GM19397 (cell line): ENCODE measurements at regions not wholly inside any gene's neighbourhood (a gene's known extent, or its start where the extent isn't known, plus 50 kb on each side); places are given as distances from the start of the nearest gene placed in this dataset.

ENCODE experiments used
- ATAC-seq: cut with Tn5 transposase; IDR thresholded peaks from one replicate; pipeline ENCODE4 v1.9.1; 2021; ENCODE audit warnings: mild to moderate bottlenecking, moderate library complexity; ENCODE audit not compliant: unreplicated experiment

DNA sequence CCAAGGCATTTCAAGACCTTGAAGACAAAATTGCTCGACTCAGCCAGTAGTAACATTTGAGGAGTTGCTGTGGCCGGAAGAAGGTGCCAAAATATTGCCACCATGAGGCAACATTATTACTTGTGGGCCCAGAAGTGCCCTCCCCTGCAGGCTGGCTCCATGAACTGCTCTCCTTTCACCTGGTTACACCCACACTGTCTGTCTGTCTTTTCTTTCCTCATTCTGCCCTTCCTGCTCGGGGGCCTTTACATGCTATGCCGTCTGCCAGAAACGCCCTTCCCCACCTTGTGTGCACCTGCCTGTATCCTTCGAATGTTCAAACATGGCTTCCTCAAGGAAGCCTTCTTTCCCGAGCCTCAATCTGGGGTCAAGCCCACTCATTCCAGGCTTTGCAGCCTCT is 224.2 kb upstream of the DIO3 start:
- no peak for ATAC-seq

GRCh38 chr14:101340556-101340955 is 220.7 kb upstream of the DIO3 start:
- ATAC-seq = no peak

DNA sequence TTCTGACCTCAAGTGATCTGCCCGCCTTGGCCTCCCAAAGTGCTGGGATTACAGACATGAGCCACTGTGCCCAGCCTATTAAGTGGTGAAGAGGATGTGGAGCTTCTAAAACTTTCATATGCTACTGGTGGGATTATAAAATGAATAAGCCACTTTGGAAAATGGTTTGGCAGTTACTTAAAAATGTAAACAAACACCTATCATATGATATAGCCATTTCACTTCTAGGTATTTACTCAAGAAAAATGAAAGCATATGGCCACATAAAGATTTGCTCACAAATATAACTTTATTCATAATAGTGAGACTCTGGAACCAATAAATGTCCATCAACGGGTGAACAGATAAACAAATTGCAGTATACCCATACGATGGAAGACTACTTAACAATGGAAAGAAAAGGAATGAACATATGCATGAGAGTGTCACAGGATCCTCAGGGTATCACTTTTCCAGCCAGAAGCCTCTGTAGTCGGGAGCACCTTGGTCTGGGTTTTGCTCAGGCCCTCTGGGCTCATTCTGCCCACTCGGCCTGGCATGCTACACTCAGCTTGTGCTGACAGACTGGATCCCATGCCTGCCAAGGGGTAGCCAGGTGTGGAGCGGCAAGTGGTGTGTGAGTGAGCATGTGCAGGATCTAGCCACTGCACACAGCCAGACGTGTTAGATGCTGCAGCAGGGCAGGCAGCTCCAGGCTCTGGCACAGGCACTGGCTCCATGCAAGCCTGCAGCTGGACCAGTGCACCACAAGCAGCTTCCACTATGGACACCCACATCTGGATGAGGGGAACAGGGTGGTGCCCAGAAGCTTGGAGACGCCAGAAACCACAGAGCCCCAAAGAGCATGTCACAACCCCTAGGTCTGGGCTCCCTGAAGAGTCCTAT is 213.2 kb upstream of the DIO3 start:
- no peak for ATAC-seq

DNA sequence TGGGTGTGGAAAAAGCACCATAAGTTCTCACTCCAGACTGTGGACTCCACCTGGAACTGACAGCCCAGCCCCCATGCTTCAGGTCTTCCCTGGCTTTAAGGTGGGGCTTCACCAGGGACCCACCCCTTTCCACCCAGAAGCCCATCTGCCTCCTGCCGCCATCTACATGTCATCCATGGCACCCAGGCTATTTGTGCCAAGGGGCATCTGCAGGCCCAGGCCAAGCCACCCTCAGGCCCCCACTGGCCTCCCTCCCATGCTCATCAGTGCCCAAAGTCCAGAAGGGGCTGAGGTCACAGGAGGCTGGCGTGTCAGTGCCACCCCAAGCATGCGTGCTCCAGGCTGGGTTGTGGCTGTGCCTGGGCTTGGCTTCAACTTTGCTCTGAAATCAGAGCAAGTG is 212.2 kb upstream of the DIO3 start:
- no peak for ATAC-seq

DNA sequence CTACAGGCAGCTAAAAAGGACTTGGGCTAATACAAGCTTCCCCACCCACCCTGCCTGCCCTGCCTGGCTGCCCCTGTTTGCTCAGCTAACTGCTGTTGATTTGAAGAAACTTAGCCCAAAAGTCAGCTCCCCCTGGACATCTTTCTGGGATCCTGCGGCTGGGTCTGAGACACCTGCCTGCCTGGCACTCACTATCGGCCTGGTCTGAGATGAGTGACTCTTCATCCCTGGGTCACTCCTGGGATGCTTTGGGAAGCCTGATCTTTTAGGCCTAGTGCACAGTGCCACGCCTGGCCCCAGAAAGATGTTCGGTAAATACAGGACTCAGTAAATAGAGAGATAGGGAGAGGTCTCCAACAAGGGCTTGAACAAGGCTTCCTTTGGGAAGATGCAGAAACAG is 211.3 kb upstream of the DIO3 start:
- ATAC-seq = no peak

DNA sequence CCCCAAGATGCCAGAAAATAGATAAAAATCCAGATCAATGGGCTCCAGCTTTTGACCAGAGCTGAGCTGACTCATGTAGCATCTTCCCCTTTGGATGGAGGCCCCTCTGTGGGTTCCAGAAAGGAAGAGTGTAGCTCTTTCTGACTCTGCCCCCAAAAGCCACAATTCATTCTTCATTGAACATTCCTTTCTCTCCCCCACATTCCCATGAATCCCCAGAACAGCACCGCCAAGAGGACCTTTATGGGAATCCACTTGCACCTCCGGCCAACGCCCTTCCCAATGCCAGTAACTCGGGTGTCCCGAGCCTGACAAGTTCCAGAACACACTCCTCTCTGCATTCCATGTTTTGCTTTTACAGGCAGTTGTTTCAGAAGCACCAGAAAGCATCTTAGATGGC is 210.6 kb upstream of the DIO3 start:
- no peak for ATAC-seq

- no peak for ATAC-seq
Observed at GRCh38 chr14:101351146-101351545, 210.1 kb upstream of the DIO3 start.

GRCh38 chr14:101351769-101352168 is 209.5 kb upstream of the DIO3 start:
- no peak for ATAC-seq

- no peak for ATAC-seq
Observed at GRCh38 chr14:101352567-101352966, 208.7 kb upstream of the DIO3 start.

- ATAC-seq = no peak
Observed at GRCh38 chr14:101353422-101353821, 207.9 kb upstream of the DIO3 start.

DNA sequence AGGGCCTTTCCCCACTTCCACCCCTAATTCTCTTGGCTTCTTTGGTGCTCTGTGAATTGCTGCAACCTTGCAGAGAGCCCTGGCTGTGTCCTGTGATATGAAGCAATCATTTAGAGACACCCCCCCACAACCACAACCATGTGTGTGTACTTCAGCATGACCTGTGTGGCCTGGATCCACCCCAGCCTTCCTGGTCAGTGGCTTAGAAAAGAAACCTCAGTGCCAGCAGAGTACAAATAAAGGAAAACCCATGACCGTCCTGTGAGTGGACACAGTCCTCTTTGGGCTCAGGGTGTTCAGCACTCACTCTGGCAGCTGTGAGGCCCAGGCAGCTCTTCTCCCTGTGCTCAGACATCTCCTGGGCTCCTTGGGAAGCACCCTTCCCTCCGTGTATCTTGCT is 206.6 kb upstream of the DIO3 start:
- ATAC-seq = no peak

DNA sequence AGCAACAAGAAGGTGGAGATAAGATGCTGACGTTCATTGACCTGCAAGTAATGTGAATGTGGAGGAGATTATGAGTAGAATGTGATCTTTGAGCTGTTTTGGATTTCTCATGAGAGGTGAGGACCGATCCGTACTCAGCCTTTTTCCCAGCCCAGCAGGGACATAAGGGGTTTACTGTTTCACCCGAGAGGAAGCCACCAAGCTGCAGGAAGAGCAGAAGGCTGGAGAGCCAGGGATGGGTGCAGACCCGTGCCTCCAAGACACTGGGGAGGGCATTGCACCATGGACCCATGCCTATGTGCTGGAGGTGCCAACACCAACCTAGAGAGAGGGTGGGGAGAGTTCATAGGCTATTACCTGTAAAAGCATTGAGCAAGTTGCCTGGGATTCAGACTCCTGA is 206.0 kb upstream of the DIO3 start:
- no peak for ATAC-seq

- no peak for ATAC-seq
Observed at GRCh38 chr14:101357038-101357437, 204.3 kb upstream of the DIO3 start.

GRCh38 chr14:101357559-101358319 is 203.6 kb upstream of the DIO3 start:
- no peak for ATAC-seq

GRCh38 chr14:101358320-101359125 is 202.8 kb upstream of the DIO3 start:
- ATAC-seq = no peak

- no peak for ATAC-seq
Observed at GRCh38 chr14:101359221-101360053, 201.9 kb upstream of the DIO3 start.

- no peak for ATAC-seq
Observed at GRCh38 chr14:101360054-101360911, 201.0 kb upstream of the DIO3 start.

DNA sequence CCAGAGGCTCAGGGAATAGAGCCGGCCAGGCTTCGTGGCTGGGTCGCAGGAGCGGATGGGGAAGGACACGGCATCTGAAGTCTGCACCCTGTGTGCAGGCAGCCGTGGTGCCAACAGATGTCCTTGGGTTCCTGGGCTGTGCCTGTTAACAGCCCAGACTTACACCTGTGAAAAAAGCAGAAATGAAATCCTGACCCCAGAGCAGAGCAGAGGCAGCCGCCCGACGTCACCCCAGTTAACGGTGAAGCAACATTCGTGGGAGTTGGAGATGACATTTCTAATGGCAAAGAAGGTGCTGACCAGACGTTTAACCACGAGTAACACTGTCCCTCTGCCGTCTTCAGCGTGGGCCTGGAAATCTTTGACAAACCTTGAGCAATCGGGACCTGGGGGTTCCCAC is 200.3 kb upstream of the DIO3 start:
- no peak for ATAC-seq
